H9 (cell line): ENCODE measurements at regions not wholly inside any gene's neighbourhood (a gene's known extent, or its start where the extent isn't known, plus 50 kb on each side); places are given as distances from the start of the nearest gene placed in this dataset.
"Not testable (repeated sequence)": the region's sequence is repeated elsewhere in the genome, so short reads cannot be mapped to it uniquely, and the experiment has no call there.

Experiments
- DNase-seq: peaks from one replicate; pipeline ENCODE4 v3.0.0-alpha.2; 2017
- H2AFZ ChIP-seq: one replicate; pipeline ENCODE4 v1.6.1; 2013; ENCODE audit warnings: mild to moderate bottlenecking, low read length, control low read depth, moderate library complexity
- H2AK5ac ChIP-seq: 2 replicates; pipeline ENCODE4 v1.6.1; 2013; ENCODE audit warnings: low read length, control low read depth, mixed read lengths; ENCODE audit not compliant: insufficient read length
- H2BK120ac ChIP-seq: one replicate; pipeline ENCODE4 v1.6.1; 2013; ENCODE audit warnings: low read depth, mild to moderate bottlenecking, low read length, control low read depth, inconsistent platforms; ENCODE audit not compliant: poor library complexity, severe bottlenecking
- H2BK12ac ChIP-seq: 2 replicates; pipeline ENCODE4 v1.6.1; 2013; ENCODE audit warnings: low read length, control low read depth, mixed read lengths, low read depth; ENCODE audit not compliant: insufficient read length
- H2BK15ac ChIP-seq: 2 replicates; pipeline ENCODE4 v1.6.1; 2013; ENCODE audit warnings: low read depth, low read length, control low read depth
- H2BK20ac ChIP-seq: one replicate; pipeline ENCODE4 v1.6.1; 2013; ENCODE audit warnings: low read depth, mild to moderate bottlenecking, low read length, control low read depth, inconsistent platforms; ENCODE audit not compliant: poor library complexity, severe bottlenecking
- H2BK5ac ChIP-seq: 2 replicates; pipeline ENCODE4 v1.6.1; 2013; ENCODE audit warnings: low read length, control low read depth, mixed read lengths; ENCODE audit not compliant: insufficient read length
- H3K14ac ChIP-seq: 2 replicates; pipeline ENCODE4 v1.6.1; 2013; ENCODE audit warnings: low read length, control low read depth; ENCODE audit not compliant: insufficient read depth
- H3K18ac ChIP-seq: 2 replicates; pipeline ENCODE4 v1.6.1; 2013; ENCODE audit warnings: low read depth, mild to moderate bottlenecking, mixed read lengths, low read length, control low read depth; ENCODE audit not compliant: insufficient read length
- H3K23ac ChIP-seq: 2 replicates; pipeline ENCODE4 v1.6.1; 2013; ENCODE audit warnings: low read length, control low read depth, mixed read lengths, low read depth; ENCODE audit not compliant: insufficient read length
- H3K23me2 ChIP-seq: 2 replicates; pipeline ENCODE4 v1.6.1; 2013; ENCODE audit warnings: low read depth, mild to moderate bottlenecking, mixed read lengths, low read length, control low read depth; ENCODE audit not compliant: insufficient read length, poor library complexity, severe bottlenecking
- H3K27ac ChIP-seq: 2 replicates; pipeline ENCODE4 v1.5.1; 2013; ENCODE audit warnings: low read length, control low read depth, mixed read lengths, low read depth; ENCODE audit not compliant: insufficient read length
- H3K27me3 ChIP-seq: 2 replicates; pipeline ENCODE4 v1.6.1; 2013; ENCODE audit warnings: low read length, control low read depth, inconsistent platforms; ENCODE audit not compliant: insufficient read depth
- H3K4ac ChIP-seq: 2 replicates; pipeline ENCODE4 v1.6.1; 2013; ENCODE audit warnings: low read depth, mild to moderate bottlenecking, control low read depth, inconsistent platforms, low read length, moderate library complexity
- H3K4me1 ChIP-seq: 2 replicates; pipeline ENCODE4 v1.6.1; 2013; ENCODE audit warnings: low read length, control low read depth, inconsistent platforms; ENCODE audit not compliant: insufficient read depth
- H3K4me2 ChIP-seq: 2 replicates; pipeline ENCODE4 v1.6.1; 2013; ENCODE audit warnings: low read length, control low read depth, mixed read lengths; ENCODE audit not compliant: insufficient read length, insufficient read depth
- H3K56ac ChIP-seq: 2 replicates; pipeline ENCODE4 v1.6.1; 2013; ENCODE audit warnings: low read depth, mild to moderate bottlenecking, mixed read lengths, low read length, control low read depth; ENCODE audit not compliant: insufficient read length
- H3K79me1 ChIP-seq: 2 replicates; pipeline ENCODE4 v1.6.1; 2013; ENCODE audit warnings: low read depth, mild to moderate bottlenecking, moderate library complexity, low read length, control low read depth, inconsistent platforms; ENCODE audit not compliant: insufficient read depth, poor library complexity, severe bottlenecking
- H3K79me2 ChIP-seq: 2 replicates; pipeline ENCODE4 v1.6.1; 2013; ENCODE audit warnings: low read length, control low read depth, inconsistent platforms; ENCODE audit not compliant: insufficient read depth
- H3K9ac ChIP-seq: 2 replicates; pipeline ENCODE4 v1.6.1; 2013; ENCODE audit warnings: low read length, control low read depth, mixed read lengths; ENCODE audit not compliant: insufficient read length; ENCODE audit errors: extremely low read depth
- H3K9me3 ChIP-seq: one replicate; pipeline ENCODE4 v1.6.1; 2013; ENCODE audit warnings: low read depth, low read length, inconsistent platforms; ENCODE audit not compliant: control insufficient read depth
- H3T11ph ChIP-seq: one replicate; pipeline ENCODE4 v1.6.1; 2013; ENCODE audit warnings: mild to moderate bottlenecking, low read length, control low read depth, inconsistent platforms
- H4K20me1 ChIP-seq: one replicate; pipeline ENCODE4 v1.6.1; 2013; ENCODE audit not compliant: control insufficient read depth, insufficient read length, insufficient read depth
- H4K5ac ChIP-seq: 2 replicates; pipeline ENCODE4 v1.6.1; 2013; ENCODE audit warnings: low read depth, mild to moderate bottlenecking, mixed read lengths, low read length, control low read depth; ENCODE audit not compliant: insufficient read length
- H4K8ac ChIP-seq: replicated peaks from 2 replicates; pipeline ENCODE4 v1.6.1; 2013; ENCODE audit warnings: low read length, control low read depth, mixed read lengths, low read depth; ENCODE audit not compliant: insufficient read length
- H4K91ac ChIP-seq: 2 replicates; pipeline ENCODE4 v1.6.1; 2013; ENCODE audit warnings: low read depth, mild to moderate bottlenecking, moderate library complexity, mixed read lengths, low read length, control low read depth; ENCODE audit not compliant: insufficient read length
- H3K27ac Mint-ChIP-seq, 3 experiments: 2 replicates in 2 of 3; 3 replicates in 1 of 3; pipeline ENCODE4 v1.8.0; 2020 to 2021; ENCODE audit warnings: mixed read lengths in 3 of 3, mild to moderate bottlenecking in 1 of 3, moderate library complexity in 1 of 3
- H3K27me3 Mint-ChIP-seq: 2 replicates; pipeline ENCODE4 v1.8.0; 2021; ENCODE audit warnings: low read depth, mild to moderate bottlenecking, moderate library complexity, mixed read lengths
- H3K36me3 Mint-ChIP-seq, 3 experiments: 2 replicates in 2 of 3; 3 replicates in 1 of 3; pipeline ENCODE4 v1.8.0; 2020 to 2021; ENCODE audit warnings: low read depth in 3 of 3, mixed read lengths in 3 of 3; ENCODE audit not compliant: insufficient read depth in 1 of 3
- H3K4me1 Mint-ChIP-seq, 2 experiments: 2 replicates each; pipeline ENCODE4 v1.8.0; 2020; ENCODE audit warnings: mixed read lengths in 2 of 2
- H3K4me3 Mint-ChIP-seq, 2 experiments: 2 replicates in 1 of 2; 3 replicates in 1 of 2; pipeline ENCODE4 v1.8.0; 2020 to 2021; ENCODE audit warnings: mild to moderate bottlenecking in 2 of 2, mixed read lengths in 2 of 2, moderate library complexity in 1 of 2
- H3K9me3 Mint-ChIP-seq, 2 experiments: 2 replicates in 1 of 2; 3 replicates in 1 of 2; pipeline ENCODE4 v1.8.0; 2020; ENCODE audit warnings: mild to moderate bottlenecking in 2 of 2, mixed read lengths in 2 of 2, moderate library complexity in 1 of 2
- CTCF ChIP-seq: fragments of 200-600 bp; sonication (generic); conservative IDR thresholded peaks from 3 replicates; pipeline ENCODE4 v1.8.0; 2021; ENCODE audit warnings: antibody characterized with exemption, mild to moderate bottlenecking
- WGBS: extraction: QIAGEN DNeasy Blood & Tissue Kit; methylation state at CpG from one replicate; pipeline ENCODE4 v1.1.7; 2013; ENCODE audit warnings: missing lambda C conversion rate, low lambda C conversion rate, mixed read lengths; ENCODE audit not compliant: insufficient read length; ENCODE audit errors: extremely low coverage; 5-methylcytosine and 5-hydroxymethylcytosine counted together

DNA sequence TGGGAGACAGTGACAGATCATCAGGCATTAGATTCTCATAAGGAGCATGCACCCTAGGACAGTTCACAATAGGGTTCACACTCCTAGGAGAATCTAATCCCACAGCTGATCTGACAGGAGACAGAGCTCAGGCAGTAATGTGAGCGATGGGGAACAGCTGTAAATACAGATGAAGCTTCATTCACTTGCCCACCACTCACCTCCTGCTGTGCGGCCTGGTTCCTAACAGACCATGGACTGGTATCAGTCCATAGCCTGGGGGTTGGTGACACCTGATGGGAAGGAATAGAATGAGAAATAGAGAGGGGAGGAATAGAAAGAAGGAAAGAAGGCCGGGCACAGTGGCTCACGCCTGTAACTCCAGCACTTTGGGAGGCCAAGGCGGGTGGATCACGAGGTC, 336.8 kb upstream of the SASH1 start:
- no peak for DNase-seq
- Histone ChIP-seq H3K27me3 (no peaks in the 10 kb centered on the region), H2BK120ac (no peak overlapping the region), H4K5ac (no peak overlapping the region), H3K9ac (no peak overlapping the region), H3K14ac (no peak overlapping the region), H3K79me2 (no peaks in the 10 kb centered on the region), H3K23me2 (no peaks in the 10 kb centered on the region), H3K27ac (no peak overlapping the region), H2BK12ac (no peak overlapping the region), H3K18ac (no peak overlapping the region), H2AK5ac (no peak overlapping the region), H3K23ac (no peak overlapping the region), H3K4me1 (no peaks in the 10 kb centered on the region), H4K20me1 (no peaks in the 10 kb centered on the region), H4K91ac (no peak overlapping the region), H3K79me1 (no peaks in the 10 kb centered on the region), H3K4me2 (no peak overlapping the region), H2BK15ac (no peak overlapping the region), H2BK20ac (no peak overlapping the region), H3K4ac (no peak overlapping the region), H2AFZ (no peak overlapping the region), H4K8ac (no peak overlapping the region), H2BK5ac (no peak overlapping the region), H3K9me3 (no peaks in the 10 kb centered on the region), H3K56ac (no peak overlapping the region), H3T11ph (no peak overlapping the region)
- H3K27ac Mint-ChIP-seq: no peak overlapping the region
- H3K36me3 Mint-ChIP-seq: peaks cover 10 to 14% (median 11%) of the 10 kb centered on the region in 3 experiments; a peak in 6 of 7 replicates
- no peaks in the 10 kb centered on the region; the same call in 1 of the 2 replicates for H3K27me3 Mint-ChIP-seq
- H3K4me1 Mint-ChIP-seq: no peaks in the 10 kb centered on the region
- peaks cover 20 to 22% of the 10 kb centered on the region in 2 experiments for H3K9me3 Mint-ChIP-seq
- H3K4me3 Mint-ChIP-seq: no peak overlapping the region
- WGBS: no CpG with 5 or more reads among the region's 6 CpGs
- no peak for TF ChIP-seq CTCF

GRCh38 chr6:148010516-148010915, 332.1 kb upstream of the SASH1 start:
- H4K20me1 ChIP-seq, H3K4me2 ChIP-seq, H3K4me3 Mint-ChIP-seq, H3K23ac ChIP-seq, H4K5ac ChIP-seq, H2BK120ac ChIP-seq, H3K79me1 ChIP-seq, H2BK12ac ChIP-seq, H2BK20ac ChIP-seq, H3K4me1 Mint-ChIP-seq, H2AFZ ChIP-seq, H4K91ac ChIP-seq, H3K27ac ChIP-seq, H3K27me3 ChIP-seq, H3K27ac Mint-ChIP-seq, H3K14ac ChIP-seq, H4K8ac ChIP-seq, H3K79me2 ChIP-seq, H3K23me2 ChIP-seq, H2BK5ac ChIP-seq, H3K18ac ChIP-seq, H3T11ph ChIP-seq, H3K27me3 Mint-ChIP-seq, H2AK5ac ChIP-seq, H3K4ac ChIP-seq, H3K9me3 ChIP-seq, H2BK15ac ChIP-seq, DNase-seq, H3K4me1 ChIP-seq, H3K56ac ChIP-seq, H3K9ac ChIP-seq: not testable (repeated sequence)
- H3K36me3 Mint-ChIP-seq: peaks cover 18 to 27% (median 20%) of the 10 kb centered on the region in 3 experiments
- peaks cover 28 to 29% of the 10 kb centered on the region in 2 experiments for H3K9me3 Mint-ChIP-seq
